GM19438 (cell line): ENCODE measurements at regions not wholly inside any gene's neighbourhood (a gene's known extent, or its start where the extent isn't known, plus 50 kb on each side); places are given as distances from the start of the nearest gene placed in this dataset.
"Not testable (repeated sequence)": the region's sequence is repeated elsewhere in the genome, so short reads cannot be mapped to it uniquely, and the experiment has no call there.

ENCODE experiments used
- ATAC-seq: cut with Tn5 transposase; IDR thresholded peaks from one replicate; pipeline ENCODE4 v1.9.1; 2021; ENCODE audit warnings: low read depth; ENCODE audit not compliant: unreplicated experiment

GRCh38 chr2:138066139-138066806 lies 102.0 kb downstream of the HNMT start:
- no peak for ATAC-seq

- ATAC-seq: no peak
Measured at GRCh38 chr2:138066841-138067240, 102.6 kb downstream of the HNMT start.

- not testable (repeated sequence) for ATAC-seq
Measured at GRCh38 chr2:138068669-138069068, 104.4 kb downstream of the HNMT start.

GRCh38 chr2:138071042-138071719 lies 106.9 kb downstream of the HNMT start:
- not testable (repeated sequence) for ATAC-seq

- no peak for ATAC-seq
Measured at GRCh38 chr2:138071720-138072719, 107.7 kb downstream of the HNMT start.

- no peak for ATAC-seq
Measured at GRCh38 chr2:138078153-138078552, 113.9 kb downstream of the HNMT start.

- ATAC-seq: no peak
Measured at GRCh38 chr2:138079976-138080375, 115.7 kb downstream of the HNMT start.

DNA sequence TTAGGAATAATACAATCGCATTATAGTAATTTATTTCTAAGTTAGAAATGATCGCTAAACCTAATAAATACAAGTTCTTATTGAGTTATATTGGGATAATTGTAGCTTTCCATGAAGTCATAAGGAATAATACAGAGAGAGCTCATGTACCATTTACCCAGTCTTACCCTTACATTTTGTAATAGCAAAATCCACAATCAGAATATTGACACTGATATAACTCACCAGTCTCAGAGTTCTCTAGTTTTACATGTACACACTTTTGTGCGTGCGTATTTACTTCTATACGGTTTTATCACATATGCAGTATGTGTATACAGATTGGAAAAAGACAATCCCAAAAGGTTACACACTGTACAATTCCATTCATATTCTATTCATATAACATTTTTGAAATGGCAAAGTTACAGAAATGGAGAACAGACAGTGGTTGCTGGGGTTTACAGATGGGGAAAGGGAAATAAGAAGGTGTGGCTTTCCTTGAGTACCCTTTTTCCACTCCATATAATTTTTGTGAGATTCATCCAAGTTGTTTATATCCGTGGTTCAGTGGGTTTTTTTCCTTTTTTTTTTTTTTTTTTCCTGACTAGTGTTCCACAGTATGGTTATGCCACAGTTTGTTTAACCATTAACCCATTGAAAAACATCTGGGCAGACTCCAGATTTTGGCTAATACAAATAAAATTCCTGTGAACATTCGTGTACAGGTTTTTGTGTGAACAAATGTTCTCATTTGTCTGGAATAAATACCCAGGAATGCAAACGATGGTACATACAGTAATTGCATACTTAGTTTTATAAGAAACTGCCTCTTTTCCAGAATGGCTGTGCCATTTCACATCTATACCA lies 117.2 kb downstream of the HNMT start:
- ATAC-seq: no peak

DNA sequence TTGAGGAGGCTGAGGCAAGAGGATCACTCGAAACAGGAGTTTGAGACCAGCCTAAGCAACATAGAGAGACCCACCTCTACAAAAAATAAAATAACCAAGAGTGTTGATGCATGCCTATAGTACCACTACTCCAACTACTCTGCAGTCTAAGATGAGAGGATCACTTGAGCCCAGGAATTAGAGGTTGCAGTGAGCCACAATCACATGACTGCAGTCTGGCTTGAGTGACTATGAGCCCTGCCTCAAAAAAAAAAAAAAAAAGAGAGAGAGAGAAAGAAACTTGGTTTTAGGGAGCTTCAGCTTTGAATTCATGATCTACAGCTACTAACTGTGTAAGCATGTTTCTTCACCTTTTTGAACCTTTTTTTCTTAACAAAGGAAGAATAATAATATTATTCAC lies 119.9 kb downstream of the HNMT start:
- ATAC-seq: no peak

DNA sequence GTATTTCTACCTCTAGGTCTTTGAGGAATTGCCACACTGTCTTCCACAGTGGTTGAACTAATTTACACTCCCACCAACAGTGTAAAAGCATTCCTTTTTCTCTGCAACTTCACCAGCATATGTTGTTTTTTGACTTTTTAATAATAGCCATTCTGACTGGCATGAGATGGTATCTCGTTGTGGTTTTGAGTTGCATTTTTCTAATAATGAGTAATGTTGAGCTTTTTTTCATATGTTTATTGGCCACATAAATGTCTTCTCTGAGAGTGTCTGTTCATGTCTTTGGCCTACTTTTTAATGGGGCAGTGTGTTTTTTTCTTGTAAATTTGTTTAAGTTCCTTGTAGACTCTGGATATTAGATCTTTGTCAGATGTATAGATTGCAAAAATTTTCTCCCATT lies 121.2 kb downstream of the HNMT start:
- not testable (repeated sequence) for ATAC-seq

DNA sequence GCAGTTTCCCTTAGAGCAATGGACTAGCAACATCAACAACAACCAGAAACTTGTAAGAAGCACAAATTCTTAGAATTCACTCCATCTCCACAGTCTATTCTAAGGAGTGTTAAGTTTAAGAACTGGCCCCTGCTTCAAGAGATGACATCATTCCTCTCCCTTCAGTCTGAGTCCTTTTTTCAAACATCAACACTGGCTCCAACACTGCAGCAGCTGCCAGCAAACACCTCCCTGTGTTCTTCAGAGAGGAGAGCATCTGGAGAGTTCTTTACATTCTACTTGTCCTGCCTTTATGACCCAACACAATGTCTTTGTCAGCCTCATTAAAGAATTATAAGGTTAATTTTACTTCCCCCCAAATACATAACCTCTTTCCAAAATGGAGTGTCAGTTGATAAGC lies 122.3 kb downstream of the HNMT start:
- no peak for ATAC-seq

DNA sequence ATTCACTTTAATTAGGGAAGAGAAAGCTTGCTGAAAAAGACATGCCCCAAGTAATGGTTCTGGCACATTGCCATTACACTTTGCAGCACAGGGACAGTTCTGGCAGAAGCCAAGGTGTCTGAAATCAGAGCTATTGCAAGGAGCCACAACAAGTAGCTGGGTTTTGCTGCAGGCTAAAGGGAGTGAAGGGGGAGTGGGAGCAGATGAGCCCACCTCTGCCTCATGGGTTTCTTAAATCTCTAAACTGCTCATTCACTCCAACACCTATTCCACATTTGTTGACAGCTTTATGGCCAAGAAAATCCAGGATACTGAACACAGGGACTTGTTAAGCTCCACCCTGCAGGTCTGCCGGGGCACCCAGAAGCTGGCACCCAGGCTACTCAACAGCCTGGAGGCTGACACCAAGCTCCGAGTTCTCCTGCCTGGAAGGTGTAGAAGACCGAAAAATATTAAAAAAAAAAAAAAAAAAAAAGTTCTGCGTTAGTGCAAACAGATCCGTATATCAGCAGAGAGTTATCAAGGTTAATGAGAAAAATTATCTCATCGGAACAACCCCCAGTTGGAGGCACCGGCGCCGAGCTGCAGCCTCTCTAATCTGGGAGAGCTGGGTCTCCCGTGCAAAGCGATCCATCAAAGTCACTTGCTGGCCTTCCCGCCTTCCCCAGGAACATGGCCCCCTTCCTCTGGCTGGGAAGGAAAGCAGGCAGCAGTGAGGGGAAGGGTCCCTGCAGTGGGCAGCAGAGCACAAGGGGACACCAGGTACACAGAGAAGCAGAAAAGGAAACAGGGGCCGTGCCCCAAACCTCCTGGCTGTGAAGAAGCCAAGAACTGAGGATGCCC lies 123.7 kb downstream of the HNMT start:
- no peak for ATAC-seq

DNA sequence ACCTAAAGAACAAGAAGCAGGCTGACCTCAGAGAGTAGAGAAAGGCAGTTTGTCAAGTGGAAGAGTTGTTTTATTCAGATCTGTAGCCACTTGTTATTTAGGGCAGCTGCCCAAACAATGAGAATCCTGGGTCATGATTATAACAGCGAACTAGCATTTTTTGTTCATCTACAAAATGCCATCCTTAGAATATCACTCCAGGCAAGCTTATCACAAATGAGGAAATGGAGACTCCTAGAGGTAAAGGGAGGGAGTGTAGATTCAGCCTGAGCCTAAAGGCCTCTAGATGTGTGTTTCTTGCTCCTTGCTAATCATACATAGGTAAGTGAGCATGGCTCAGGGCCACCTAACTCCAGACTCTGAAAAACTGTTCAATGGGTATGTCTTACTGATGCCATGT lies 126.1 kb downstream of the HNMT start:
- peak; percentile 89 for ATAC-seq

- no peak for ATAC-seq
Measured at GRCh38 chr2:138093455-138093854, 129.2 kb downstream of the HNMT start.

GRCh38 chr2:138094031-138094430 lies 129.8 kb downstream of the HNMT start:
- ATAC-seq: no peak

GRCh38 chr2:138095336-138095735 lies 131.1 kb downstream of the HNMT start:
- ATAC-seq: no peak

- ATAC-seq: not testable (repeated sequence)
Measured at GRCh38 chr2:138099288-138099687, 135.0 kb downstream of the HNMT start.

GRCh38 chr2:138101718-138102117 lies 137.4 kb downstream of the HNMT start:
- ATAC-seq: no peak

DNA sequence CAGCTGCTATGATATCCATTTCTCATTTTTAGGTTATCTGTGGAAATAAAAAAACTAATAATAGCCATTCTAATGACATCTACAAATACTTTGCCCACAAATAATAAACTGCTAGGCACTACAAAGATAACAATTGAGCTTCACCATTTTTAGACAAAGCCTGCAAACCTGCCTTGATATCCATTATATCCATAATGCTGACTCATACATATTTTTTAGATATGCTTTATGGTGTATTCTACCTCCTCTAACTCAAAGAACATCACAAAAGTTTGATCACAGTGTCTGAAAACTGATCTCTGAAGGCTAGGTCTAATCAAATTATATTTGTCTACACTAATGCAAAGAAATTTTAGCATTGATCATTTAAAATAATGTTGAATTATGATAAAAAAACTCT lies 138.4 kb downstream of the HNMT start:
- ATAC-seq: no peak
